Stimulated activated CD8-positive, alpha-beta memory T cell treated with anti-CD3 and anti-CD28 coated beads, Interleukin-7, amount 100 ng/mL, for 4 hours (primary cell): ENCODE measurements at regions not wholly inside any gene's neighbourhood (a gene's known extent, or its start where the extent isn't known, plus 50 kb on each side); places are given as distances from the start of the nearest gene placed in this dataset.
"Not testable (repeated sequence)": the region's sequence is repeated elsewhere in the genome, so short reads cannot be mapped to it uniquely, and the experiment has no call there.

Experiments used
- DNase-seq, 2 donors: peaks; one replicate each; pipeline ENCODE4 v3.0.0-alpha.2; 2020; ENCODE audit warnings: low read depth in 2 of 2

GRCh38 chr2:175606010-175606841, 395.8 kb downstream of the LNPK start:
- no peak for DNase-seq

DNA sequence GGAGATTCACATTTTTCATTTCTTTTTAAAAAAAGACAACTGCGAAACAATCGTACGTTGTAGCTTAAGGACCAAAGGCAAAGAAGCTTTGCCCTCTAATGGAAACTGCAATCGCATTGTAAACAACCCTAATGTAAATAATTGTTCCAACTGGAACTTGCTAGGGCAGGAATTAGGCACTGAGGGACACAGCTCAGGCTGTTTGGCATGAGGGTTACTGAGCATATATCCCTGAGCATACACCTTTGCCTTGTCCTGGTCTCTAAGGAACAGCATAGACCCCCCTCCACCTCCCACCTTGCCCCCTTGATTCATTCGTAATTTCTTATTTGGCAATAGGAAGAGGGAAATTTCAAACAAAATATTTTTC, 396.4 kb downstream of the LNPK start:
- no peak for DNase-seq

- DNase-seq = no peak
Observed at GRCh38 chr2:175601969-175602368, 400.1 kb downstream of the LNPK start.

DNA sequence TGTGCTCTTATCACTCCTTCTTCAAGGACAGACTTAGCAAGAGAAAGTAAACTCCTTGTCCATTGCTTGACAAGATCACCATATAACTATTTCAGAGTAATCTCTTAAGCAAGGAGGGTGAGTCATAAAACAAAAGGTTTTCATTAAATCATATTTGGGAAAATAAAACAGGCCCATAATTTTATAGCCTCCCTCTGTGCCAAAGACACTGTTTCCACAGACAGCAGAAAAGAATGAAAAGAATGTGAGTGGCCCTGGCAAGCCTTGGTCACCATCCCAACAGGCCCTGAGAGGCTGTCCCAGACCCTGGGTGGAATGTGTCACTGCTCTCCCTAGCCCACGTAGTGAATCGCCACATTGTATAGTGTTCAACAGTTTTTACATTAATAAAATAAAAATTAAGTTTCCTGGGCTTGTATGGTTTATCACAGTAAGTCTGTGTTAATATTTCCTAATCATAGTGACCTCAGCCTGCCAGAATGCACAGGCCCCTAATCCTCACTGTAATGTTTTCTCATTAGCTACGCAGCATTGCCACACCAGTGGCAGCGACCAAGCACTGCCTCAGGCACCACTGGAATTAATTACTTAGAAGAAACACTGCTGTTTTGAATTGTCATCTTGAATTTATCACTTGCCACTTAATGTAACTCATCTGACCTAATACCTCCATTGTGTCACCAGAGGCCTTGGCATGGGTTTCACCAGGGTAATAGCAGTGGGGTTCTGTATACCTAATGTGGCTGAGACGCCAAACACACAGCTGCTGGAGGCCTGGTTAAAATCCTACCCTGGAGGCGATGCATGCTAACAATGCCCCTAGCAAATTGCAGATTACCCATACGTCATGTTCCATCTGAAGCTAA, 401.9 kb downstream of the LNPK start:
- DNase-seq = no peak

DNA sequence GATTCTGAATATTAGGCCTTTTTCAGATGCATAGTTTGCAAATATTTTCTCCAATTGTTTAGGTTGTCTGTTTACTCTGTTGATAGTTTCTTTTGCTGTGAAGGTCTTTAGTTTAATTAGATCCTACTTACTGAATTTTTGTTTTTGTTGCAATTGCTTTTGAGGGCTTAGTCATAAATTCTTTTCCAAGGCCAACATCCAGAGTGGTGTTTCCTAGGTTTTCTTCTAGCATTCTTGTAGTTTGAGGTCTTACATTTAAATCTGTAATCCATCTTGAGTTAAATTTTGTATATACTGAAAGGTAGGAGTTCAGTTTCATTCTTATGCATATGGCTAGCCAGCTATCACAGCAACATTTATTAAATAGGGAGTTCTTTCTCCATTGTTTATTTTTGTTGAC, 404.8 kb downstream of the LNPK start:
- no peak for DNase-seq

- DNase-seq = no peak
Observed at GRCh38 chr2:175595139-175595538, 406.9 kb downstream of the LNPK start.

GRCh38 chr2:175593686-175594525, 408.2 kb downstream of the LNPK start:
- not testable (repeated sequence) for DNase-seq

- not testable (repeated sequence) for DNase-seq
Observed at GRCh38 chr2:175588213-175588612, 406.7 kb upstream of the ATP5MC3 start.

DNA sequence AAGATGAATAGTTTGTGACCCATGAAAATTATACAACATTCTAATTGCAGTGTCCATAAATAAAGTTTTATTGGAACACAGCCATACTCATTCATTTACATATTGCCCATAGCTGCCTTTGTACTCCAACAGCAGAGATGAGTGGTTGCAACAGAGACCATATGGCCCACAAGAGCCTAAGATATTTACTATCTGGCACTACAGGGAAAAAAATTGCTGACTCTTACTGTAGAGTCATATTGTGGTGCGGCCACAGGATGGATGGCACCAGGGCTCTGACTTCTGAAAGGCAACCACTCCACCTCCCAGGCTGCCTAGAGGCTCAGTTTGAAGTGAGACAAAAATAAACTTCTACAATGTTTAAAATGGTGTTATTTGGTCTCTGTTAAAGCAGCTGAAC, 404.0 kb upstream of the ATP5MC3 start:
- no peak for DNase-seq

DNA sequence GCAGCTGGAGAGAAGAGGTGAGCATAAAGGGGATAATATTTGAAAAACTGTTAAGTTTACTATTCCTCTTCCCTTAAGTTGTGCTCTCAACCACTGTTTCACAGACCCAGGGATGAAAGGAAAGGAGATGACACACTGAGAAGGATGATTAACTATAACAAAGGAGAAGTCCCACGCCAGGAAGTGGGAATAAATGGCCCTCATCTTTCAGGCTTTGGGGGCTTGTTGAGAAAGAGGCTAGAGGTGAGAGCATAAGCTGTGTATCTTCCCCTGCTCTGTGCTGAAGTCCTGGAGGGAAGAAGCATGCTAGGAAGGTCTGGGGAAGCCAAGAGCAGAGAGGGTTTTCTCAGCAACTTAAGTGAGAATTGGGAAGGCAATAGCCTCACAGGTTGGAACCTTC, 399.1 kb upstream of the ATP5MC3 start:
- DNase-seq = no peak

DNA sequence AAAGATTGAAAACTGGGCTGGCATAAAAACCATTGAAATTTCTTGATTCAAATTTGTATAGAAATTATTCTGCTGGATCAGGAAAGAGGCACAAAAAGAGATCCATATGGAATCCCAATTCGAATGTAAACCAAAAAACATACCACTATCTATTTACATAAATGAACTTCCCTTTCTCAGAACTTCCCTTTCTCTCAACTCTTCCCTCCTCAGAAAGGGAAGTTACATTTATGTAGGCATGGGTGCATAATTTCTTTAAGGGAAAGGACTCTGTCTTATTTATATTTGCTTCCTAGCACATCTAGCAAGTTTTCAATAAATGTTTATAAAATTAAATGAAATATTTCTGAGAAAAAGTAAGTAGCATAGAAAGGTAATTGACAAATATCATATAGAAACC, 398.1 kb upstream of the ATP5MC3 start:
- no peak for DNase-seq

GRCh38 chr2:175577368-175577970, 396.0 kb upstream of the ATP5MC3 start:
- no peak for DNase-seq

DNA sequence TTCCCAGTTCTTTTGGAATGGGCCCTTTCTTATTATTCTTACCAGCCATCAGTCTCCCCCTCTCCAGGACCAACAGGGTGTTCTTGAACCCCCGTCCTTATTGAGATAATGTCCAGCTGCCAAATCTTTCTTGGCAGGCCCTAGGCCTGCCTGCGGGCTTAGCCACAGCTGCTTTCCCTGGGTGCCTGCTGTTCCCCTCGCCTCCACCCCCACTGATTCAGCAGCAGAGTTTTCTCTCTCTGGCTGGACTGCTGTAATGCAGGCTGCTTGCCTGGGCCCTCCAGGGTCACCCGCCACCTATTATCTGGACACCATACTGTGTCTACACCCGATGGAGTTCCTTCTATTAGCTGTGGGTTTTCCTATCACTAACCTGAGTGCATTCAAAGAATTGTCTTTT, 395.4 kb upstream of the ATP5MC3 start:
- DNase-seq = no peak

GRCh38 chr2:175576270-175576669, 394.8 kb upstream of the ATP5MC3 start:
- DNase-seq = no peak

- DNase-seq = peak in 1 of 2 donors; percentile 8
Observed at GRCh38 chr2:175575346-175576258, 394.1 kb upstream of the ATP5MC3 start.

- no peak for DNase-seq
Observed at GRCh38 chr2:175574069-175574468, 392.6 kb upstream of the ATP5MC3 start.

GRCh38 chr2:175571078-175571653, 389.7 kb upstream of the ATP5MC3 start:
- no peak for DNase-seq

DNA sequence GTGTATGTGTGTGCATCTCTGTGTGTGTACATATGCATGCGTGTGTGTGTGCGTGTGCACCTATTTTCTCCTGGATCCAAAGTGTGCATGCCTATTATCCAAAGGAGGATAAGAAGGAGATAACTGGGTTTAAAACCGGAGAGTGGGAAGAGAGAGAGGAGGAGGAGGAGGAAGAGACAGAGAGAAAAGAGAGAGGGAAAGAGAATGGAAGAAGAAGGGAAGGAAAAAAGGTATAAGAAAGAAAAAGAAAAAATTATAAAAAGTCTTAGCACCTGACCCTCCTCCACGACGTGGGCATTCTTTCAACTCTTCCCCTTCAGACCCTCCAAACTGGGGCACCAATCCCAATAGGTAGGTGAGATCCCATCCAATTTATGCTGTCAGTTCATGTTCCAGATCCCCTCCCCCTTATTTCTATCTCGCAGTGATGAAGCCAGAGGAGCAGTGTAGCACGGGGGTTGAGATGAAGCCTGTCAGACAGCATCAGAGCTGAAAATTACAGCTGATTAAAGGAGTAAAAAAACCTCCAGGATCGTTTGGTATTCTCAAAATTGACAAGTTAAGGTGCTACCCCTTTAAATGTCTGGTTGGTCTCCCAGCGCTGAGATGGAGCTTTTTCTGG, 386.7 kb upstream of the ATP5MC3 start:
- DNase-seq = no peak

DNA sequence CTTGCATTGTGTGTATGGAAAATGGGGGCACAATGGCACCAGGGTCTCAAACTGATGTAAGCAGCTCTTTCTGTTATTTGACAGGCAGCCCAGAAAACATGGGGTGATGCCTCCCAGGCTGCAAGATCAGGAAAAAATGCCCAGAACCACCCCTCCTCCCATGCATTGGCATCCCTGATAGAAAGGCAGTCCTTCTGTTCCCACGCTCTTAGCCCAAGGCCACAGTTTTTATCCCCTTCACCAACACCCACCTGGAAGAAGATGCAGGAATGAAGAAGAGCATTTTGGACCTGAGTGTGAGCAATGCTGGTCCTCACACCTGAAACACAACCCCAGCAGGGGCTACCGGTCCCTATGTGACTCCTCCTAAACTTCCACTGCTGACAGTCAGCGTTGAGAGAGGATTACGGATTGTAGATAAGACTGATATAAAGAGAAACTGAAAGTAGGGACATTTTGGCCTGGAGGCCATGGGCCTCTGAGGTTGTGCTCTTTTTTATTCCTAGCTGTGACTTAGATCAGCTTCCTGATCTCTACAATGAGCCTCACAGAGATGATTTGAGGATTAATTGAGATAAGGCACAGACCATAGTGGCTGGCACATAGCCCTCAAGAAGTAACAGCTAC, 386.0 kb upstream of the ATP5MC3 start:
- no peak for DNase-seq
